GM18951 (cell line): ENCODE measurements at regions not wholly inside any gene's neighbourhood (a gene's known extent, or its start where the extent isn't known, plus 50 kb on each side); places are given as distances from the start of the nearest gene placed in this dataset.

ENCODE experiments used
- POLR2A ChIP-seq: IDR thresholded peaks from 4 replicates; pipeline ENCODE4 v1.6.1; 2011; ENCODE audit warnings: mild to moderate bottlenecking; ENCODE audit not compliant: insufficient read length, insufficient read depth; ENCODE audit errors: extremely low read depth
- in situ Hi-C: fragments of 300-500 bp; cut with MboI; formaldehyde crosslinking; loops from one replicate; pipeline ENCODE4 v1.12.0; 2022; ENCODE audit warnings: low sequenced_read_pairs, mixed read lengths, inconsistent platforms; ENCODE audit not compliant: unreplicated experiment

DNA sequence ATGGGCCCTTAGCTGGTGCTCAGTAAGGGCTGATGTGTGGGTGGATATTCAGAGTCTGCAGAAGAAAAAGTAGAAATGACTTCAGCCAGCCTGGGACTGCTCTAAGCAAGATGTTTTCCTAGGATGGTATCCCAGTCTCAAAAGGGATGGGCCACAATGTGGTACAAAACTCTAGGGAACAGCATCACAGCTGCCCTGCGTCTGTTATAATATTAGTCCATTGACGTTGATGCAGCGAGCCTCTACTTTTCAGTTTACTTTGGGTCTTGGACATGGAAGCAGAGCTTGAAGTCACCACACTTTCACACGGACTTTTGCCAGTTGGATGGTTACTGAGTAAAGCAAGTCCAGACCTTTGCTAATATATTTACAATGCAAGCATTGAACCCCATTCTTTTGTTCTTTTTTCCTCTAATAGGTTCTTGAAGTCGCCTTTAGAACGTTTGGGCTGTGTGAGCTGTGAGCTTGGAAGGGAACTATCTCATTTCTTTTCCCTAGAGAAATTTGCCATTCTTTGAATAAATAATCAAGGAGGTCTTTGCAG, 105.7 kb downstream of the RDH14 start:
- in situ Hi-C loops = no loop called here
- TF ChIP-seq POLR2A = no peak

GRCh38 chr2:18446715-18447114, 113.7 kb downstream of the RDH14 start:
- TF ChIP-seq POLR2A = no peak
- in situ Hi-C loops = no loop called here

- in situ Hi-C loops = no loop called here
- TF ChIP-seq POLR2A = no peak
These were observed 114.8 kb downstream of the RDH14 start for GRCh38 chr2:18445433-18446320.

GRCh38 chr2:18444806-18445205, 115.6 kb downstream of the RDH14 start:
- in situ Hi-C loops = no loop called here
- no peak for TF ChIP-seq POLR2A

- in situ Hi-C loops = no loop called here
- TF ChIP-seq POLR2A = no peak
These were observed 118.9 kb downstream of the RDH14 start for GRCh38 chr2:18441583-18441982.

DNA sequence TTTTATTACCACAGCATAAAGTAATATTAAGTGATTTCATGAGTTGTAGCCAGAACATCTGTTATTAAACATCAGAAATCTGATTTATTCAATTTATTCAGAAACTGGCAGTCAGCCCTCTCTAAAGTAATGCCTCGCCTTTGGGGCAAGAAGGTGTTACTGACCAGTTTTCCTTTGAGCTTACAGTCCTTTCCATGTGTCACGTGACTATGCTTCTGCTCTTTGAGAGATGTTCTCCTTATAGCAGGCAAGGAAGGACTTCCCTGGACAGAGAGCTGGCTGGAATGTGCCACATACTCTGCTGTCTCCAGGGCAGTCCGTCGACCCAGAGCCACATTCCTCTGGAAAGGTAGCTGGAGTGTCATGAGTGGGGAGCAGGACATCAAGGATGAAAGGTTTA, 119.7 kb downstream of the RDH14 start:
- no peak for TF ChIP-seq POLR2A
- in situ Hi-C loops = no loop called here

DNA sequence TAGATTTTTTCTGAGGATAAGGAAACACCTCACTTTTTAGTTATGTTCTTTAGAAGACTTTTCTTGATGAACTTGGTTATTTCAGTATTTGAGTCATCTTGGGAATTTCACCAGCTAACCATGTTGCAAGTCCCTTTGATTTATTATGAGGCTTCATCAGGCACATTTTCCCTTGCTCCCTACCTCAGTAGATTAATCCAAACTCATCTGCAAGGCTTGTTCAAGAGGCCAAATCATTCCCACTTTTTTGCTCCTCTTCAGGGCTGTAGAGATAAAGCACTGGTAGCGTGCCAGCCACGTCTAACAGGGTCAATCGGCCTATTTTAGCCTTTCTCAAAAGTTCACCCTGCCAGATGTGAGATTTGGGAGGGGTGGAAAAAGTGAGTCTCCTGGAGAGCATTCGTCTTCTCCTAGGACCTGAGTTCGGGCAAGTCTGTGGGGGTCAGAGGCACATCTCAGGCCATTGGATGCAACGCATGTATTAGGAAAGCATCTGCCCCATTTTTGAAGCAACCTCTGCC, 120.3 kb downstream of the RDH14 start:
- in situ Hi-C loops = no loop called here
- no peak for TF ChIP-seq POLR2A

- in situ Hi-C loops = no loop called here
These were observed 120.7 kb downstream of the RDH14 start for GRCh38 chr2:18439716-18440115.

DNA sequence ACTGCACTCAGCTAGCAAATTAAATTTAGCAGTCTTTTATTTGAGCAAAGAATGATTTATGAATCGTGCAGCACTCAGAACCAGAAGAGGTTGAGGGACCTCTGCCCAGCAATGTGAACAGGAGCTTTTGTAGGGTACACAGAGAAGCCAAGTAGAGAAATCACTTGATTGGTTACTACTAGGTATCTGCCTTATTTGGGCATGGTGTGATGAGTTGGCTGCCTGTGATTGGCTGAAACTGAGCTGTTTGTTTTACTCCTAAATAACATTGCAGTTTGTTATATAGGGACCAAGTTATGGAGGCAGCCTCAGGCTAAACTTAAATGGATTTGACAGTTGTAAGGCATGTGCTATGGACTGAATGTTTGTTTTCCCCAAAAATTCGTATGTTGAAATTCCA, 122.5 kb downstream of the RDH14 start:
- in situ Hi-C loops = no loop called here
- no peak for TF ChIP-seq POLR2A

More at GRCh38 chr2:18439716-18440115, 120.7 kb downstream of the RDH14 start:
- TF ChIP-seq POLR2A = no peak

- in situ Hi-C loops = no loop called here
- TF ChIP-seq POLR2A = no peak
These were observed 123.9 kb downstream of the RDH14 start for GRCh38 chr2:18436503-18437005.

DNA sequence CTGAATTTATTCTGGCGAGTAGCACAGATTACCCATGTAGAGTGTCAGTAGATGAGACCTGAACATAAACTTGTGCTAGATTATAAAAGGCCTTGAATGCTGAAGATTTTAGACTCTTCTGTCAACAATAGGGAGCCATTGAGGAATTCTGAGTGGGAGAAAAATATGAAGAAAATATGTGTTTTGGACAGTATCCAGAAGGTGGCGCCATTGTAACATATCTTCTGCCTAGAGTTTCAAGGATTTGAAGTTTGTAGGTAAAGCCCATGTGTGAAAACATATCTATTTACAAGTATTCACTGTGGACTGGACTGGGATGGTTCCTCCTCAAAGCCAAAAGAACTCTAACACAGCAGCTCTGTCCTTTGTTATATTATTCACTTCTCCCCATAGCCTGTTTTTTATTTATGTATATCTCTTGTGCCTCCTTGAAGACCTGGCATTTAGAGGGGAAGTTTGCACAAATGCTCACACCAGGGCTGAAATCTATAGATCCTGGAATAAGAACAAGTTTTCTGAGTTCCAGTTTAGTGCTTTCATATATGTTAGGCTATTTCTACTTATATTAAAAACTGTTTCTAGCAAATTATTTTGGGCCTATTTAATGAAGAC, 124.9 kb downstream of the RDH14 start:
- TF ChIP-seq POLR2A = no peak
- in situ Hi-C loops = no loop called here

DNA sequence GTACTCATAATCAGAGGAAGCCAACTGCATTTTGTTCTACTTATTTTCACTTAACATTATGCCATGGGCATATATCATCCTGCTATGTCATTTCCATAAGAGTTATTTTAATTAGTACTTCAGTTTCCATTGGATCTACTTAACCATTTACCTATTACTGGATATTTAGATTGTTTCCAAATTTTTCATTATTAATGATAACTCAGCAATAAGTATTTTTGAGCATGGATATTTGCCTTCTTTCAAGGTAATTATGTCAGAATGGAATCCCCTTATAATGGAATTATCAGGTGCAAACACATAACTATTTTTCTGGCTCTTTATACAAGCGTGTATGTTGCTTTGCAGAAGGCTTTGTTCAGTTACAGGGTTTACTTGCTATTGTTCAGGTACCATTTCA, 126.6 kb downstream of the RDH14 start:
- TF ChIP-seq POLR2A = no peak
- in situ Hi-C loops = no loop called here

GRCh38 chr2:18432999-18433398, 127.5 kb downstream of the RDH14 start:
- no peak for TF ChIP-seq POLR2A
- in situ Hi-C loops = no loop called here
